Transverse colon (tissue), 4 donors: ENCODE measurements at regions not wholly inside any gene's neighbourhood (a gene's known extent, or its start where the extent isn't known, plus 50 kb on each side); places are given as distances from the start of the nearest gene placed in this dataset.

Experiments
- DNase-seq: peaks from one replicate; pipeline ENCODE4 v3.0.0-alpha.2; 2019
- H3K27ac ChIP-seq, 4 donors: fragments of 200-600 bp; sonication (generic); 2 replicates each; pipeline ENCODE4 v1.5.1; 2016 to 2018; ENCODE audit warnings: inconsistent platforms in 4 of 4
- H3K27me3 ChIP-seq: fragments of 200-600 bp; sonication (generic); 2 replicates; pipeline ENCODE4 v1.5.1; 2017; ENCODE audit warnings: inconsistent platforms
- H3K36me3 ChIP-seq, 4 donors: fragments of 200-600 bp; sonication (generic); 2 replicates each; pipeline ENCODE4 v1.5.1; 2017 to 2019; ENCODE audit warnings: inconsistent platforms in 4 of 4
- H3K4me1 ChIP-seq, 4 donors: fragments of 200-600 bp; sonication (generic); 2 replicates each; pipeline ENCODE4 v1.5.1; 2017 to 2020; ENCODE audit warnings: inconsistent platforms in 4 of 4
- H3K4me3 ChIP-seq, 4 donors: fragments of 200-600 bp; sonication (generic); 1 replicate in 1 of 4; 2 replicates in 3 of 4; pipeline versions ENCODE4 v1.5.1 to v1.6.1; 2017 to 2019; ENCODE audit warnings: inconsistent platforms in 4 of 4
- H3K9me3 ChIP-seq, 2 donors: fragments of 200-600 bp; sonication (generic); 2 replicates each; pipeline ENCODE4 v1.5.1; 2017 to 2019; ENCODE audit warnings: inconsistent platforms in 2 of 2
- CTCF ChIP-seq, 5 experiments: fragments of 200-600 bp in 3 of 5; fragments of 450-650 bp in 2 of 5; sonication (generic) in 3 of 5; IDR thresholded peaks; 1 replicate in 2 of 5; 2 replicates in 3 of 5; pipeline ENCODE4 v1.5.1; 2016 to 2017; ENCODE audit warnings: antibody characterized with exemption in 5 of 5, inconsistent platforms in 3 of 5, mild to moderate bottlenecking in 2 of 5, moderate library complexity in 1 of 5
- EP300 ChIP-seq: sonication (generic); formaldehyde crosslinking; IDR thresholded peaks from one replicate; pipeline ENCODE4 v1.6.1; 2017; ENCODE audit warnings: antibody characterized with exemption, low read depth
- POLR2A ChIP-seq: fragments of 450-650 bp; IDR thresholded peaks from one replicate; pipeline ENCODE4 v1.6.1; 2016; ENCODE audit warnings: antibody characterized with exemption, mild to moderate bottlenecking, moderate library complexity
- POLR2AphosphoS5 ChIP-seq, 3 donors: sonication (generic); formaldehyde crosslinking; IDR thresholded peaks; one replicate each; pipeline ENCODE4 v1.6.1; 2016; ENCODE audit warnings: antibody characterized with exemption in 3 of 3
- WGBS, 2 donors: methylation state at CpG; one replicate each; pipeline ENCODE4 v1.1.5; 2018; ENCODE audit warnings: low coverage in 1 of 2; 5-methylcytosine and 5-hydroxymethylcytosine counted together
- in situ Hi-C, 4 donors: fragments of 200-750 bp; cut with MboI; loops; one replicate each; pipeline versions ENCODE4 v1.15.0 to v1.15.1; 2017; ENCODE audit warnings: low sequenced_read_pairs in 3 of 4, low pct_ligation_motif_present in 1 of 4, low pct_unique_long_range_greater_than_20kb in 1 of 4
- intact Hi-C: fragments of 100-400 bp; cut with DNase I; formaldehyde crosslinking; loops from one replicate; pipeline ENCODE4 v1.15.1; 2023; ENCODE audit warnings: low total_unique reads

GRCh38 chr19:16022251-16022650 lies 54.0 kb upstream of the TPM4 start:
- no peak overlapping the region for H3K4me3 ChIP-seq
- no peak for DNase-seq
- no peaks in the 10 kb centered on the region for H3K4me1 ChIP-seq
- no peaks in the 10 kb centered on the region for H3K27me3 ChIP-seq
- TF ChIP-seq EP300, result no peak
- no peak for TF ChIP-seq POLR2A
- no peak for TF ChIP-seq POLR2AphosphoS5 (IDR thresholded peaks at IDR 0.05)
- TF ChIP-seq CTCF (IDR thresholded peaks at IDR 0.05), result no peak
- in situ Hi-C loops, result loop anchor here in 2 of 4 donors (25.0 kb wide), 1 partner anchor 410 kb away; the partner anchor contains the start of gene CYP4F8 (in 2 of the 2)
- no peaks in the 10 kb centered on the region for H3K36me3 ChIP-seq
- no peak overlapping the region for H3K27ac ChIP-seq
- no peaks in the 10 kb centered on the region for H3K9me3 ChIP-seq
- WGBS, 2 donors, result 74% methylated on average over 8 of the region's 8 CpGs; no CpG with 5 or more reads in 1 of the 2 donors
- intact Hi-C loops, result no loop called here

- in situ Hi-C loops, result loop anchor here in 2 of 4 donors (25.0 kb wide), 1 partner anchor 410 kb away; the partner anchor contains the start of gene CYP4F8 (in 2 of the 2)
- TF ChIP-seq CTCF (IDR thresholded peaks at IDR 0.05) (no peak), POLR2A (no peak)
- intact Hi-C loops, result no loop called here
Measured at GRCh38 chr19:16022681-16023080, 53.6 kb upstream of the TPM4 start.

GRCh38 chr19:16023146-16023915 lies 53.0 kb upstream of the TPM4 start:
- in situ Hi-C loops, result loop anchor here in 2 of 4 donors (25.0 kb wide), 1 partner anchor 411 kb away; the partner anchor contains the start of gene CYP4F8 (in 2 of the 2)
- DNase-seq, result no peak
- Histone ChIP-seq H3K27me3 (no peaks in the 10 kb centered on the region), H3K27ac (no peak overlapping the region), H3K9me3 (no peaks in the 10 kb centered on the region), H3K4me3 (no peak overlapping the region), H3K4me1 (no peaks in the 10 kb centered on the region), H3K36me3 (no peaks in the 10 kb centered on the region)
- intact Hi-C loops, result no loop called here
- 67% methylated on average over 4 of the region's 14 CpGs; no CpG with 5 or more reads in 1 of the 2 donors for WGBS, 2 donors
- no peak for TF ChIP-seq CTCF (IDR thresholded peaks at IDR 0.05)
- TF ChIP-seq POLR2A, result no peak

More at GRCh38 chr19:16022681-16023080, 53.6 kb upstream of the TPM4 start:
- 77% methylated on average over 4 of the region's 4 CpGs; no CpG with 5 or more reads in 1 of the 2 donors for WGBS, 2 donors
- Histone ChIP-seq H3K9me3 (no peaks in the 10 kb centered on the region), H3K4me3 (no peak overlapping the region), H3K27me3 (no peaks in the 10 kb centered on the region), H3K27ac (no peak overlapping the region), H3K36me3 (no peaks in the 10 kb centered on the region), H3K4me1 (no peaks in the 10 kb centered on the region)
- DNase-seq, result no peak

GRCh38 chr19:16024266-16025107 lies 51.8 kb upstream of the TPM4 start:
- intact Hi-C loops, result no loop called here
- no peaks in the 10 kb centered on the region for H3K36me3 ChIP-seq
- no peak overlapping the region for H3K27ac ChIP-seq
- no peaks in the 10 kb centered on the region for H3K9me3 ChIP-seq
- no peak for DNase-seq
- no peaks in the 10 kb centered on the region for H3K27me3 ChIP-seq
- H3K4me3 ChIP-seq, result no peak overlapping the region
- TF ChIP-seq POLR2AphosphoS5 (IDR thresholded peaks at IDR 0.05), result no peak
- TF ChIP-seq CTCF (IDR thresholded peaks at IDR 0.05), result no peak
- no peak for TF ChIP-seq POLR2A
- TF ChIP-seq EP300, result no peak
- 80% methylated on average over 18 of the region's 18 CpGs; no CpG with 5 or more reads in 1 of the 2 donors for WGBS, 2 donors
- no peaks in the 10 kb centered on the region for H3K4me1 ChIP-seq
- in situ Hi-C loops, result loop anchor here in 2 of 4 donors (25.0 kb wide), 1 partner anchor 412 kb away; the partner anchor contains the start of gene CYP4F8 (in 2 of the 2)
